ENCODE measurements at regions not wholly inside any gene's neighbourhood (a gene's known extent, or its start where the extent isn't known, plus 50 kb on each side); places are given as distances from the start of the nearest gene placed in this dataset.
"Not testable (repeated sequence)": the region's sequence is repeated elsewhere in the genome, so short reads cannot be mapped to it uniquely, and the experiment has no call there.

DNA sequence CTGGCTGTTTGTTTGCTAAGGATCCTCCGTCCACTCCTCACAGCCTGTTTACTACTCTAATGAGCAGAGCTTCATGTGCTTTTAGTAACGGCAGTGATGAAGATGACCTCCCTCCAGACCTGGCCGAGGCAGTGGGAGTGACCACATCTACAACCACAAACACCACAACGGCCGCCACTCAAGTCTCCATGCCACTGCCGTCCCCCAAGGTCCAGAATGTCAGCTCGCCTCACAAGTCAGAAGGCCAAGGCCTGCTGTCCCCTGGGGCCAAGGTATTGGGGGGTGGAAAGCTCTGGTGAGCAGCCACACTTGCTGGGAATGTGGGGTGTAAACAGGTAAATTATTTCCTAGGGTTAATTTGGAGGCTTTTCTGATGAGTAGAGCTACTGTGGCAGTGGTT is 926.4 kb downstream of the IPMK start:
- H3K4me3 ChIP-seq (ENCODE audit: low read depth, low read length): no peak overlapping the region
- DNase-seq (ENCODE audit: low read depth): no peak
- TF ChIP-seq, protein P1, sequence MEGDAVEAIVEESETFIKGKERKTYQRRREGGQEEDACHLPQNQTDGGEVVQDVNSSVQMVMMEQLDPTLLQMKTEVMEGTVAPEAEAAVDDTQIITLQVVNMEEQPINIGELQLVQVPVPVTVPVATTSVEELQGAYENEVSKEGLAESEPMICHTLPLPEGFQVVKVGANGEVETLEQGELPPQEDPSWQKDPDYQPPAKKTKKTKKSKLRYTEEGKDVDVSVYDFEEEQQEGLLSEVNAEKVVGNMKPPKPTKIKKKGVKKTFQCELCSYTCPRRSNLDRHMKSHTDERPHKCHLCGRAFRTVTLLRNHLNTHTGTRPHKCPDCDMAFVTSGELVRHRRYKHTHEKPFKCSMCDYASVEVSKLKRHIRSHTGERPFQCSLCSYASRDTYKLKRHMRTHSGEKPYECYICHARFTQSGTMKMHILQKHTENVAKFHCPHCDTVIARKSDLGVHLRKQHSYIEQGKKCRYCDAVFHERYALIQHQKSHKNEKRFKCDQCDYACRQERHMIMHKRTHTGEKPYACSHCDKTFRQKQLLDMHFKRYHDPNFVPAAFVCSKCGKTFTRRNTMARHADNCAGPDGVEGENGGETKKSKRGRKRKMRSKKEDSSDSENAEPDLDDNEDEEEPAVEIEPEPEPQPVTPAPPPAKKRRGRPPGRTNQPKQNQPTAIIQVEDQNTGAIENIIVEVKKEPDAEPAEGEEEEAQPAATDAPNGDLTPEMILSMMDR (IDR thresholded peaks at IDR 0.05; ENCODE audit: insufficient read depth, low read length): no peak

DNA sequence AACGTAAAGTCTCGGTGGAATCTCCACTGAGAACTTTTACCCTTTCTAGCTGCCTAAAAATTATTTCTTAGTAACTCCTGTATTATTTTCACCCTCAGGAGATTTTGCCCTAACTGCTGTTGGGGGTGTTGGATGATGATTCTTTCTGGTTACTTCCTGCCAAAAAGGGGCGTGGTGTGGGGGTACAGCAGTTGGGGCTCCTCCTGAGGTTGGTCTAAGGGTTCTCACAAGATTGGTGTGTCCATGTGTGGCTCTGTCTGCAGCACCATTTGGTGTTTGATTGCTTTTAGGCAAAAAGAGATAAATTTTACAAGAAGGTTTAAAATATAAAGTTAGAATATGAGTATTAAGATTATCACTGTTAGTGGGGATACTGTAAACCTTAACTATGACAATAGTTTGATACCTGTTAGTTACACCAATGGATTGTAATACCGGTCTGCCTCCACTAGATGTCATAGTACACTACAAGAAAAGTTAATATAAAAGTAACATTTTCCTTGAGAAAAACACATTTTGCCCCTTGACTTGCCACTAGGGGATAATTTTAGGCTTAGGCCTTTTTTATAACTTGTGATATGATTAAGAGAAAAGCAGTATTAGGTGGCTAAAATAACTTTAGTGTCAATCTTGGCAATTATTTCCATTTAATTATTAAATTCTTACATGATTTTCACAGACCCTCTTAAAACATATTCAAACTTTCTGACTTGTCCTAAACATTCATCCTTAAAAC is 928.7 kb downstream of the IPMK start:
- TF ChIP-seq, protein P1 (IDR thresholded peaks at IDR 0.05; ENCODE audit: insufficient read depth, low read length): peak; percentile 67
- no peak overlapping the region for H3K4me3 ChIP-seq (ENCODE audit: low read depth, low read length)
- DNase-seq (ENCODE audit: low read depth): peak; percentile 62

DNA sequence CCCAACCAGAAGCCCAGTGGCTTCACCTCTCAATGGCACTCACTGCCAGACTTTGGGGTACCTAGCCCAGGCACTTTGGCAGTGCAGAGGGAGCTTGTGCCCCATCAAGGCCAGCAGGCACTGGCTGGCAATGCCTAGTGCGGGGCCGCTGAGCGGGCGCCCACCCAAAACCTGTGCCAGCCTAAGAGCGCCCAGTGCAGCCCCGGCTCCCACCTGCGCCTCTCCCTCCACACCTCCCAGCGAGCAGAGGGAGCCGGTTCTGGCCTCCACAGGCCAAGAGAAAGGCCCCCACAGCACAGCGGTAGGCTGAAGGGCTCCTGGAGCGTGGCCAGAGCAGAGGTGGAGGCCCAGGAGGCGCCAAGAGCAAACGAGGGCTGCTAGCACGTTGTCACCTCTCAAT is 930.8 kb downstream of the IPMK start:
- no peak for DNase-seq (ENCODE audit: low read depth)
- TF ChIP-seq, protein P1 (IDR thresholded peaks at IDR 0.05; ENCODE audit: insufficient read depth, low read length): no peak
- H3K4me3 ChIP-seq (ENCODE audit: low read depth, low read length): no peak overlapping the region

DNA sequence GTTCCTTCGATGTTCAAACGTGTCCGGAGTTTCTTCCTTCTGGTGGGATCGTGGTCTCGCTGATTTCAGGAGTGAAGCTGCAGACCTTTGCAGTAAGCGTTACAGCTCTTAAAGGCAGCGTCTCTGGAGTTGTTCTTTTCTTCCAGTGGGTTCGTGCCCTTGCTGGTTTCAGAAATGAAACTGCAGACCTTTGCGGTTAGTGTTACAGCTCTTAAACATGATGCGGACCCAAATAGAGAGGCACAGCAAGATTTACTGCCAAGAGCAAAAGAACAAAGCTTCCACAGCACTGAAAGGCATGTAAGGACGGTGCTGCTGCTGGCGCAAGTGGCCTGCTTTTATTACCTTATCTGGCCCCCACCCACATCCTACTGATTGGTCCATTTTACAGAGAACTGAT is 931.4 kb downstream of the IPMK start:
- no peak for DNase-seq (ENCODE audit: low read depth)
- TF ChIP-seq, protein P1 (IDR thresholded peaks at IDR 0.05; ENCODE audit: insufficient read depth, low read length): no peak
- H3K4me3 ChIP-seq (ENCODE audit: low read depth, low read length): no peak overlapping the region

DNA sequence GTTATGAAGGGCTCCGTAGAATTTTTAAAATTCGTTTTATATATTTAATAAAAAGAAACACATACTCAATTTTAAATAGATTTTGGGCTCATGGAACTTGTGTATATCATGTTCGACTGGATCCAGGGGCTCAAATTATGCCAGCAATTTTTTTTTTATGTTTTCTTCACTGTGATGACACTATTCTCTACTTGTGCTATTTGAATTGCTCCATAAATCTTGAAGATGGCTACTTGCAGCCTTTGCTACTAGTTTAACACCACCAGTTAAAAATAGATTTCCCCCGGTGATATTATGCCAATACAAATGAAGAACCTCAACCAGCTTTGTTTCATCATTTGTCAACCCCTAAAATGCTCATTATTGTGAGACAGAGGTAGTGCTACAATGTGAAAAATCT is 933.2 kb downstream of the IPMK start:
- no peak overlapping the region for H3K4me3 ChIP-seq (ENCODE audit: low read depth, low read length)
- DNase-seq (ENCODE audit: low read depth): no peak
- TF ChIP-seq, protein P1 (IDR thresholded peaks at IDR 0.05; ENCODE audit: insufficient read depth, low read length): no peak

DNA sequence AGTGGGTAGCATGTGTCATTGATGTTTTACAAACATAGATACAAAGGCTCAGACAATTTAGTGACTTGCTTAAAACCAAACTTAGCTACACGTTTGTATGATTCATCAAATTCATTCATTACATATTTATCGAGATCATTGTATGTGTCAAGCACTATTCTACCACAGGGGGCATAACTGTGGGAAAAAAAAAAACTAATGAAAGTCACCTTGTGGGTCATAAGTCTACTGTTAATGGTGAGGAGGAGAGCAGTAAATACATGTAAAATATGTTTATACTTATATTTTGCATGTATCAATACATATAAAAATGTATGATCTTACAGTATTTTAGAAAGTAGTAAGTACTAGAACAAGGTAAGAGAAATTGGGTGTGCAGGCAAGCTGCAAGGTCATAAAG is 933.8 kb downstream of the IPMK start:
- TF ChIP-seq, protein P1 (IDR thresholded peaks at IDR 0.05; ENCODE audit: insufficient read depth, low read length): no peak
- DNase-seq (ENCODE audit: low read depth): no peak
- no peak overlapping the region for H3K4me3 ChIP-seq (ENCODE audit: low read depth, low read length)

DNA sequence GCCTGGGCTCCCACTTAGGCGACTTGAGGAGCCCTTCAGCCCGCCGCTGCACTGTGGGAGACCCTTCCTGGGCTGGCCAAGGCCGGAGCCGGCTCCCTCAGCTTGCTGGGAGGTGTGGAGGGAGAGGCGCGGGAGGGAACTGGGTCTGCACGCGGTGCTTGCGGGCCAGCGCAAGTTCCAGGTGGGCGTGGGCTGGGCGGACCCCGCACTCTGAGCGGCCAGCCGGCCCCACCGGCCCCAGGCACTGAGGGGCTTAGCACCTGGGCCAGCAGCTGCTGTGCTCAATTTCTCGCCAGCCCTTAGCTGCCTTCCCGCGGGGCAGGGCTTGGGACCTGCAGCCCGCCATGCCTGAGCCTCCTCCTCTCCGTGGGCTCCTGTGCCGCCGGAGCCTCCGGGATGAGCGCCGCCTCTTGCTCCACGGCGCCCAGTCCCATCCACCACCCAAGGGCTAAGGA is 946.3 kb downstream of the IPMK start:
- not testable (repeated sequence) for DNase-seq (ENCODE audit: low read depth); H3K4me3 ChIP-seq (ENCODE audit: low read depth, low read length)

Measured in fibroblast of the aortic adventitia (primary cell).